ENCODE measurements at regions not wholly inside any gene's neighbourhood (a gene's known extent, or its start where the extent isn't known, plus 50 kb on each side); places are given as distances from the start of the nearest gene placed in this dataset.

GRCh38 chr4:123278755-123279154 lies 117.8 kb upstream of the SPRY1 start:
- TF ChIP-seq CTCF (IDR thresholded peaks at IDR 0.05 in 4 of 5, conservative IDR thresholded peaks at IDR 0.05 in 1 of 5) (no peak), POLR2A (IDR thresholded peaks at IDR 0.05) (no peak)

Data from gastrocnemius medialis (tissue), 4 donors.